ENCODE measurements at regions not wholly inside any gene's neighbourhood (a gene's known extent, or its start where the extent isn't known, plus 50 kb on each side); places are given as distances from the start of the nearest gene placed in this dataset.

DNA sequence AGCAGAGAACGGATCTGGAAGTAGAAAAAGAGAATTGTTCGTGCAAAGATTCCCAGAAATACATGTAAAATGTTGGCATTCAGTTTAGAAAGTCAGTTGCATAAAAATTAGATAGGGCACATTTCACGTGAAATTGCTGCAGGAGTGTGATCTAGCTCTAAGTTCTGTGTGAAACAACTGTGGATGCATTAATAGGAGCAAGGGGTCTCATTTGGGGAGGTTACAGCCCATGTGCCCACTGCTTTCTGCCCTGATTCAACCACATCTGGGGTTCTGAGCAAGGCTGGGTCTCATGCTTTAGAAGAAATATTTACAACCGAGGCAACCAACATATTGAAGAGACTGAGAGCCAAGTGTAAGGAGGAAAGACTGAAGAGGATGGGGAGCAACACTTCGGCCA lies 639.0 kb downstream of the BCOR start:
- TF ChIP-seq EGR1 (IDR thresholded peaks at IDR 0.05) = no peak
- TF ChIP-seq TCF12 (IDR thresholded peaks at IDR 0.05; ENCODE audit: low read depth) = no peak
- TF ChIP-seq CEBPB (IDR thresholded peaks at IDR 0.05) = no peak
- TF ChIP-seq RAD21 (IDR thresholded peaks at IDR 0.05; ENCODE audit: low read depth) = no peak
- no peak for TF ChIP-seq FOXM1 (IDR thresholded peaks at IDR 0.05; ENCODE audit: borderline replicate concordance, low read depth)
- TF ChIP-seq ZBTB7A (IDR thresholded peaks at IDR 0.05; ENCODE audit: low read depth) = no peak
- TF ChIP-seq, protein P1, sequence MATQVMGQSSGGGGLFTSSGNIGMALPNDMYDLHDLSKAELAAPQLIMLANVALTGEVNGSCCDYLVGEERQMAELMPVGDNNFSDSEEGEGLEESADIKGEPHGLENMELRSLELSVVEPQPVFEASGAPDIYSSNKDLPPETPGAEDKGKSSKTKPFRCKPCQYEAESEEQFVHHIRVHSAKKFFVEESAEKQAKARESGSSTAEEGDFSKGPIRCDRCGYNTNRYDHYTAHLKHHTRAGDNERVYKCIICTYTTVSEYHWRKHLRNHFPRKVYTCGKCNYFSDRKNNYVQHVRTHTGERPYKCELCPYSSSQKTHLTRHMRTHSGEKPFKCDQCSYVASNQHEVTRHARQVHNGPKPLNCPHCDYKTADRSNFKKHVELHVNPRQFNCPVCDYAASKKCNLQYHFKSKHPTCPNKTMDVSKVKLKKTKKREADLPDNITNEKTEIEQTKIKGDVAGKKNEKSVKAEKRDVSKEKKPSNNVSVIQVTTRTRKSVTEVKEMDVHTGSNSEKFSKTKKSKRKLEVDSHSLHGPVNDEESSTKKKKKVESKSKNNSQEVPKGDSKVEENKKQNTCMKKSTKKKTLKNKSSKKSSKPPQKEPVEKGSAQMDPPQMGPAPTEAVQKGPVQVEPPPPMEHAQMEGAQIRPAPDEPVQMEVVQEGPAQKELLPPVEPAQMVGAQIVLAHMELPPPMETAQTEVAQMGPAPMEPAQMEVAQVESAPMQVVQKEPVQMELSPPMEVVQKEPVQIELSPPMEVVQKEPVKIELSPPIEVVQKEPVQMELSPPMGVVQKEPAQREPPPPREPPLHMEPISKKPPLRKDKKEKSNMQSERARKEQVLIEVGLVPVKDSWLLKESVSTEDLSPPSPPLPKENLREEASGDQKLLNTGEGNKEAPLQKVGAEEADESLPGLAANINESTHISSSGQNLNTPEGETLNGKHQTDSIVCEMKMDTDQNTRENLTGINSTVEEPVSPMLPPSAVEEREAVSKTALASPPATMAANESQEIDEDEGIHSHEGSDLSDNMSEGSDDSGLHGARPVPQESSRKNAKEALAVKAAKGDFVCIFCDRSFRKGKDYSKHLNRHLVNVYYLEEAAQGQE (IDR thresholded peaks at IDR 0.05; ENCODE audit: low read depth) = no peak
- TF ChIP-seq TEAD4 (IDR thresholded peaks at IDR 0.05) = no peak
- TF ChIP-seq EP300 (IDR thresholded peaks at IDR 0.05; ENCODE audit: borderline replicate concordance) = no peak
- TF ChIP-seq NFIC (IDR thresholded peaks at IDR 0.05) = no peak
- no peak for TF ChIP-seq TAF1 (IDR thresholded peaks at IDR 0.05; ENCODE audit: low read depth)
- no peak for TF ChIP-seq YY1 (IDR thresholded peaks at IDR 0.05; ENCODE audit: low read depth)
- TF ChIP-seq, protein P2, sequence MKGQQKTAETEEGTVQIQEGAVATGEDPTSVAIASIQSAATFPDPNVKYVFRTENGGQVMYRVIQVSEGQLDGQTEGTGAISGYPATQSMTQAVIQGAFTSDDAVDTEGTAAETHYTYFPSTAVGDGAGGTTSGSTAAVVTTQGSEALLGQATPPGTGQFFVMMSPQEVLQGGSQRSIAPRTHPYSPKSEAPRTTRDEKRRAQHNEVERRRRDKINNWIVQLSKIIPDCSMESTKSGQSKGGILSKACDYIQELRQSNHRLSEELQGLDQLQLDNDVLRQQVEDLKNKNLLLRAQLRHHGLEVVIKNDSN (IDR thresholded peaks at IDR 0.05) = no peak
- no peak for TF ChIP-seq CREB1 (IDR thresholded peaks at IDR 0.05; ENCODE audit: low read depth)
- TF ChIP-seq MAX (IDR thresholded peaks at IDR 0.05) = no peak

DNA sequence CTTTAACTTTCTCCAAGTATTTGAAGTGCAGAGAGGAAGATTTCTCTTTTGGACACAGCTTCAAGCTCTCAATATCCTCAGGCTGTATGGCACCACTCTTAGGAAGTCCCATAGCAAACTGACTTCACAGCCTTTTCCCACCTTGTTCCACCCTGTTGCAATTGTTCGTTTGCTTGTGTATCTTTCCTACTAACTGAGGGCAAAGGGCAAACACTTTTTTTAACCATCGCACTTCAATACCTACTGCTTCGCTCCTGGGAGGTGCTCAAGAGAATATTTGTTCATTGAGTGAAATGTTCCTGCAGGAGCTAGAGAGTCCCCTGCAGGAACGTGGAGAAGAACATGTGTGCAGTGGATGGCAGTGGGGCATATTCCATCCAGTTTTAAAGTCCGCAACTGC lies 638.6 kb downstream of the BCOR start:
- no peak for TF ChIP-seq RAD21 (IDR thresholded peaks at IDR 0.05; ENCODE audit: low read depth)
- TF ChIP-seq TCF12 (IDR thresholded peaks at IDR 0.05; ENCODE audit: low read depth) = no peak
- TF ChIP-seq, protein P1 (IDR thresholded peaks at IDR 0.05; ENCODE audit: low read depth) = no peak
- TF ChIP-seq, protein P2 (IDR thresholded peaks at IDR 0.05) = no peak
- no peak for TF ChIP-seq TEAD4 (IDR thresholded peaks at IDR 0.05)
- no peak for TF ChIP-seq TAF1 (IDR thresholded peaks at IDR 0.05; ENCODE audit: low read depth)
- TF ChIP-seq EP300 (IDR thresholded peaks at IDR 0.05; ENCODE audit: borderline replicate concordance) = no peak
- no peak for TF ChIP-seq ZBTB7A (IDR thresholded peaks at IDR 0.05; ENCODE audit: low read depth)
- TF ChIP-seq CEBPB (IDR thresholded peaks at IDR 0.05) = no peak

DNA sequence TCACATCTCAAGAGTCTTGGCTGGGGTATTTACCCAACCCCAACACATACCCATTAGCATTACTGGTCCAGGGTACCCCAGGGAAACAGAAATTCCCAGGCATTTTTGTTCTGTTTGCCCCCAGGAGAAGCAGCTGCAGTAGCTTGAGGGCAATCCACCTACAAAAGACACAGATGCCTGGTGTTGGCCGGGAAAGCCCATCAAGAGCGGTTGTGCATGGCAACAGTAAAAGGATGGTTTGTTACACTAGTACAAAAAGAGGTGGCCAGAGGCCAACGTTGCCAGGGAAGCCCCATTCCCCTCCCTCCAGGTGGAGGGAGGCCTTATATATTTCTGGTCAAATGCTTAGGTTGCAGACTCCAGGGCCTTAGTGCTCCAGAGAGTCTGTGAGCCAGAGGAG lies 637.8 kb downstream of the BCOR start:
- no peak for TF ChIP-seq TAF1 (IDR thresholded peaks at IDR 0.05; ENCODE audit: low read depth)
- TF ChIP-seq CEBPB (IDR thresholded peaks at IDR 0.05) = no peak
- no peak for TF ChIP-seq FOXM1 (IDR thresholded peaks at IDR 0.05; ENCODE audit: borderline replicate concordance, low read depth)
- no peak for TF ChIP-seq EGR1 (IDR thresholded peaks at IDR 0.05)
- no peak for TF ChIP-seq RAD21 (IDR thresholded peaks at IDR 0.05; ENCODE audit: low read depth)
- no peak for TF ChIP-seq NFIC (IDR thresholded peaks at IDR 0.05)
- TF ChIP-seq TEAD4 (IDR thresholded peaks at IDR 0.05) = no peak
- TF ChIP-seq, protein P2 (IDR thresholded peaks at IDR 0.05) = no peak
- no peak for TF ChIP-seq CREB1 (IDR thresholded peaks at IDR 0.05; ENCODE audit: low read depth)

DNA sequence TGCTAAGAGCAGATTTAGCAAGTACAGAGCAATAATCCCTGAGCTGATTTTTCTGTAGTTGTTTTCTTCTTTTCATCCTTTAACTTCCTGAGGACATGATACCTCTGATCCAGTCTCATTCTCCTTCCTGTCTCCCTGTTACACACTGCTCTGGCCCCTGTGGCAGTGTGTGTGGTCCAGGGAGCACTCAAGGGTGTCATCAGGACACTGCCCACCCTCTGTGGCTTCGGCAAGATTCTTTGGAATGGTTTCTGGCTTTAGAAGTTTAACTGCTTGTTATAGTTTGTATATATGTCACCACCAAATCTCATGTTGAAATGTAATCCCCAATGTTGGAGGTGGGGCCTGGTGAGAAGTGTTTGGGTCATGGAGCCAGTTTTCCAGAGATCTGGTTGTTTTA lies 637.3 kb downstream of the BCOR start:
- no peak for TF ChIP-seq NFIC (IDR thresholded peaks at IDR 0.05)
- TF ChIP-seq, protein P1 (IDR thresholded peaks at IDR 0.05; ENCODE audit: low read depth) = no peak
- no peak for TF ChIP-seq EGR1 (IDR thresholded peaks at IDR 0.05)
- no peak for TF ChIP-seq TEAD4 (IDR thresholded peaks at IDR 0.05)
- TF ChIP-seq EP300 (IDR thresholded peaks at IDR 0.05; ENCODE audit: borderline replicate concordance) = no peak
- TF ChIP-seq TCF12 (IDR thresholded peaks at IDR 0.05; ENCODE audit: low read depth) = no peak
- no peak for TF ChIP-seq CEBPB (IDR thresholded peaks at IDR 0.05)
- no peak for TF ChIP-seq ZBTB7A (IDR thresholded peaks at IDR 0.05; ENCODE audit: low read depth)
- TF ChIP-seq TAF1 (IDR thresholded peaks at IDR 0.05; ENCODE audit: low read depth) = no peak
- no peak for TF ChIP-seq MAX (IDR thresholded peaks at IDR 0.05)
- no peak for TF ChIP-seq FOXM1 (IDR thresholded peaks at IDR 0.05; ENCODE audit: borderline replicate concordance, low read depth)

All from Ishikawa (cell line).